IMR-90 (cell line): ENCODE measurements at regions not wholly inside any gene's neighbourhood (a gene's known extent, or its start where the extent isn't known, plus 50 kb on each side); places are given as distances from the start of the nearest gene placed in this dataset.

ENCODE experiments used
- ATAC-seq: fragments of 200-7000 bp; cut with Tn5 transposase; 2 replicates; pipeline ENCODE4 v1.9.1; 2020; ENCODE audit warnings: low read depth, mild to moderate bottlenecking, moderate library complexity
- BruUV-seq: library from RNA; stranded (reverse); fragments of 400-500 nt; replicated peaks from 2 replicates; lab custom pipeline; 2021; lab: Mats Ljungman, UMichigan
- CTCF ChIA-PET: fragments of 300-600 bp; formaldehyde crosslinking; extraction: SDS; loops from one replicate; lab custom pipeline; 2021; ENCODE audit warnings: antibody characterized with exemption; lab: Yijun Ruan, JAX
- POLR2A ChIA-PET: fragments of 300-600 bp; sonication (Branson Sonifier 250); formaldehyde crosslinking; loops from one replicate; lab custom pipeline; 2022; ENCODE audit warnings: antibody characterized with exemption; ENCODE audit not compliant: unreplicated experiment; lab: Charles Lee
- DNase-seq: peaks from one replicate; pipeline ENCODE4 v3.0.0; 2013
- H2AFZ ChIP-seq: replicated peaks from 2 replicates; pipeline ENCODE3; 2013; ENCODE audit warnings: low read length, mild to moderate bottlenecking; ENCODE audit not compliant: poor library complexity
- H2AK5ac ChIP-seq: 2 replicates; pipeline ENCODE4 v1.6.1; 2013; ENCODE audit warnings: low read depth, low read length, inconsistent platforms
- H2AK9ac ChIP-seq: replicated peaks from 2 replicates; pipeline ENCODE3; 2013; ENCODE audit warnings: mild to moderate bottlenecking, low read depth, low read length, moderate library complexity; ENCODE audit not compliant: poor library complexity
- H2BK120ac ChIP-seq: 2 replicates; pipeline ENCODE4 v1.6.1; 2013; ENCODE audit warnings: low read depth, low read length, inconsistent platforms
- H2BK15ac ChIP-seq: 3 replicates; pipeline ENCODE4 v1.6.1; 2013; ENCODE audit warnings: low read depth, low read length, inconsistent platforms
- H2BK20ac ChIP-seq: 2 replicates; pipeline ENCODE4 v1.6.1; 2013; ENCODE audit warnings: low read depth, mild to moderate bottlenecking, inconsistent platforms, low read length, moderate library complexity
- H2BK5ac ChIP-seq: 2 replicates; pipeline ENCODE4 v1.6.1; 2013; ENCODE audit warnings: mild to moderate bottlenecking, low read depth, low read length, inconsistent platforms; ENCODE audit not compliant: poor library complexity, severe bottlenecking
- H3K14ac ChIP-seq: replicated peaks from 2 replicates; pipeline ENCODE4 v1.6.1; 2013; ENCODE audit warnings: low read depth, low read length, inconsistent platforms
- H3K18ac ChIP-seq: 2 replicates; pipeline ENCODE4 v1.6.1; 2013; ENCODE audit warnings: low read depth, low read length, control low read depth
- H3K23ac ChIP-seq: 2 replicates; pipeline ENCODE4 v1.6.1; 2013; ENCODE audit warnings: low read depth, low read length, inconsistent platforms
- H3K27ac ChIP-seq: 2 replicates; pipeline ENCODE4 v1.5.1; 2013; ENCODE audit warnings: mild to moderate bottlenecking, control low read depth, low read length; ENCODE audit not compliant: insufficient read depth
- H3K27me3 ChIP-seq: 2 replicates; pipeline ENCODE4 v1.6.1; 2013; ENCODE audit warnings: low read length; ENCODE audit not compliant: control insufficient read depth, insufficient read depth
- H3K36me3 ChIP-seq: 2 replicates; pipeline ENCODE4 v1.6.1; 2013; ENCODE audit warnings: low read length, mixed read lengths; ENCODE audit not compliant: control insufficient read depth, insufficient read depth
- H3K4ac ChIP-seq: 2 replicates; pipeline ENCODE4 v1.6.1; 2013; ENCODE audit warnings: low read depth, low read length, inconsistent platforms
- H3K4me1 ChIP-seq: 2 replicates; pipeline ENCODE4 v1.6.1; 2013; ENCODE audit warnings: low read length, mixed read lengths; ENCODE audit not compliant: control insufficient read depth, insufficient read depth
- H3K4me2 ChIP-seq: 2 replicates; pipeline ENCODE4 v1.6.1; 2013; ENCODE audit warnings: low read depth, mild to moderate bottlenecking, control low read depth, low read length, moderate library complexity
- H3K4me3 ChIP-seq: 2 replicates; pipeline ENCODE4 v1.5.1; 2013; ENCODE audit warnings: low read depth, mild to moderate bottlenecking, control low read depth, low read length, moderate library complexity; ENCODE audit not compliant: insufficient read depth
- H3K56ac ChIP-seq: 2 replicates; pipeline ENCODE4 v1.6.1; 2013; ENCODE audit warnings: low read length, inconsistent platforms; ENCODE audit not compliant: insufficient read depth; ENCODE audit errors: extremely low read depth
- H3K79me1 ChIP-seq, 2 experiments: 2 replicates each; pipeline ENCODE4 v1.6.1; 2013; ENCODE audit warnings: low read length in 2 of 2, inconsistent platforms in 1 of 2, low read depth in 1 of 2
- H3K9ac ChIP-seq: 2 replicates; pipeline ENCODE4 v1.6.1; 2013; ENCODE audit warnings: low read depth, low read length, control low read depth
- H3K9me1 ChIP-seq: 2 replicates; pipeline ENCODE4 v1.6.1; 2013; ENCODE audit warnings: low read length, inconsistent platforms; ENCODE audit not compliant: insufficient read depth
- H3K9me3 ChIP-seq: 2 replicates; pipeline ENCODE4 v1.6.1; 2013; ENCODE audit warnings: low read length; ENCODE audit not compliant: control insufficient read depth, insufficient read depth
- H4K20me1 ChIP-seq: 2 replicates; pipeline ENCODE4 v1.6.1; 2013; ENCODE audit warnings: low read length, inconsistent platforms; ENCODE audit not compliant: insufficient read depth
- H4K5ac ChIP-seq: 2 replicates; pipeline ENCODE4 v1.6.1; 2013; ENCODE audit warnings: mild to moderate bottlenecking, low read depth, low read length, control low read depth
- H4K8ac ChIP-seq, 2 experiments: 2 replicates each; pipeline ENCODE4 v1.6.1; 2013; ENCODE audit warnings: low read depth in 2 of 2, low read length in 2 of 2, control low read depth in 1 of 2, inconsistent platforms in 1 of 2
- H4K91ac ChIP-seq: 2 replicates; pipeline ENCODE4 v1.6.1; 2013; ENCODE audit warnings: low read depth, low read length, inconsistent platforms; ENCODE audit not compliant: insufficient read depth
- MAFK ChIP-seq: IDR thresholded peaks from 2 replicates; pipeline ENCODE4 v1.6.1; 2012; ENCODE audit warnings: low read depth, low read length, improper control_type of control experiment
- RCOR1 ChIP-seq: IDR thresholded peaks from 2 replicates; pipeline ENCODE4 v1.6.1; 2012; ENCODE audit warnings: mild to moderate bottlenecking, low read length, improper control_type of control experiment; ENCODE audit not compliant: insufficient replicate concordance
- WGBS, 2 experiments: methylation state at CpG; one replicate each; pipeline versions ENCODE4 v1.1.5 to v1.1.7; 2013; ENCODE audit warnings: missing lambda C conversion rate in 2 of 2; ENCODE audit not compliant: insufficient read length in 1 of 2; ENCODE audit errors: extremely low coverage in 2 of 2; 5-methylcytosine and 5-hydroxymethylcytosine counted together
- dilution Hi-C: fragments of 300-500 bp; cut with HindIII; formaldehyde crosslinking; loops from one replicate; pipeline ENCODE4 v1.14.3; 2018; ENCODE audit warnings: low sequenced_read_pairs; ENCODE audit not compliant: unreplicated experiment
- in situ Hi-C: fragments of 300-500 bp; cut with MboI; formaldehyde crosslinking; loops from 3 replicates; pipeline ENCODE4 v1.14.3; 2019; ENCODE audit warnings: low sequenced_read_pairs, inconsistent platforms, mixed read lengths
- intact Hi-C: fragments of 100-400 bp; cut with micrococcal nuclease; formaldehyde crosslinking; loops from 2 replicates; pipeline ENCODE4 v1.10.0; 2022

DNA sequence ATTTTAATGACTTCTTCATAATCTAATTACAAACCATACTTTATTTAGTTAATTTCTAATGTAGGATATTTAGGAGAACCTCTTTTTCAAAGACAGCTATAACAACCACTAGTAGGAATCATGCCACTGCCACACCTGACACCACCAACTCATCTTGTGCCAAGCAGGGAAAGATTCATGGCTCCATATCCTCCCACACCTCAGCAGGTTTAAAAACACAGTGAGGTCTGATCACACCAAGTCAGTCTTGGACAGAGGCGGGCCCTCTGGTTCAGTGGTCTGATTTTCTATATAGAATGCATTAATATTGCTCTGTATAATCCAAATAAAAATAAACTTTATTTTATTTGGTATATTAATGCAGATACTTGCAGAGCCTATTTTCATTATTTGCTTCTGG is 227.7 kb upstream of the TTC29 start:
- no peaks in the 10 kb centered on the region for H3K79me1 ChIP-seq
- H2BK20ac ChIP-seq, result no peak overlapping the region
- H2AFZ ChIP-seq, result no peak overlapping the region
- H3K9ac ChIP-seq, result no peak overlapping the region
- CTCF ChIA-PET, result interaction anchor here (1.3 kb wide), 1 partner anchor 16 kb away, joined by 3 read pairs; no protein-coding TSS in a partner anchor
- H3K27ac ChIP-seq, result no peak overlapping the region
- H3K27me3 ChIP-seq, result no peaks in the 10 kb centered on the region
- no peaks in the 10 kb centered on the region for H3K9me1 ChIP-seq
- H3K9me3 ChIP-seq, result no peaks in the 10 kb centered on the region
- no peak overlapping the region for H2BK120ac ChIP-seq
- H4K5ac ChIP-seq, result no peak overlapping the region
- in situ Hi-C loops, result no loop called here
- H3K36me3 ChIP-seq, result no peaks in the 10 kb centered on the region
- no peak overlapping the region for H3K23ac ChIP-seq
- no CpG with 5 or more reads among the region's 1 CpG for WGBS, 2 experiments
- H4K8ac ChIP-seq, result no peak overlapping the region
- no peak overlapping the region for H3K56ac ChIP-seq
- no peak overlapping the region for H3K4me3 ChIP-seq
- H3K4me1 ChIP-seq, result 0 out of 2 replicates have a peak, but pooled peaks cover 2% of the 10 kb centered on the region
- dilution Hi-C loops, result no loop called here
- H4K91ac ChIP-seq, result no peak overlapping the region
- TF ChIP-seq RCOR1, result no peak
- no peak for TF ChIP-seq MAFK
- POLR2A ChIA-PET, result no interaction called here
- no peak overlapping the region for H3K18ac ChIP-seq
- no peak overlapping the region for H3K4me2 ChIP-seq
- ATAC-seq (no peak), DNase-seq (no peak)
- no TSS peak for BruUV-seq
- H4K20me1 ChIP-seq, result no peaks in the 10 kb centered on the region
- H2BK5ac ChIP-seq, result no peak overlapping the region
- H3K4ac ChIP-seq, result no peak overlapping the region
- intact Hi-C loops, result no loop called here
- H2BK15ac ChIP-seq, result no peak overlapping the region
- no peak overlapping the region for H2AK5ac ChIP-seq
- no peak overlapping the region for H2AK9ac ChIP-seq
- H3K14ac ChIP-seq, result no peak overlapping the region
